Adrenal gland (tissue), 5 donors: ENCODE measurements at regions not wholly inside any gene's neighbourhood (a gene's known extent, or its start where the extent isn't known, plus 50 kb on each side); places are given as distances from the start of the nearest gene placed in this dataset.

Source experiments
- CTCF ChIP-seq, 6 experiments: fragments of 450-650 bp in 4 of 6; fragments of 200-600 bp in 2 of 6; sonication (generic) in 1 of 6; IDR thresholded peaks; 1 replicate in 5 of 6; 2 replicates in 1 of 6; pipeline versions ENCODE4 v1.5.1 to v1.8.0; 2016 to 2021; ENCODE audit warnings: antibody characterized with exemption in 6 of 6, mild to moderate bottlenecking in 2 of 6, moderate library complexity in 1 of 6
- POLR2A ChIP-seq, 2 donors: fragments of 450-650 bp; IDR thresholded peaks; one replicate each; pipeline ENCODE4 v1.6.1; 2017; ENCODE audit warnings: antibody characterized with exemption in 2 of 2, mild to moderate bottlenecking in 2 of 2, moderate library complexity in 1 of 2
- donor health status: DM: no; HTN: no; CAD: no.

DNA sequence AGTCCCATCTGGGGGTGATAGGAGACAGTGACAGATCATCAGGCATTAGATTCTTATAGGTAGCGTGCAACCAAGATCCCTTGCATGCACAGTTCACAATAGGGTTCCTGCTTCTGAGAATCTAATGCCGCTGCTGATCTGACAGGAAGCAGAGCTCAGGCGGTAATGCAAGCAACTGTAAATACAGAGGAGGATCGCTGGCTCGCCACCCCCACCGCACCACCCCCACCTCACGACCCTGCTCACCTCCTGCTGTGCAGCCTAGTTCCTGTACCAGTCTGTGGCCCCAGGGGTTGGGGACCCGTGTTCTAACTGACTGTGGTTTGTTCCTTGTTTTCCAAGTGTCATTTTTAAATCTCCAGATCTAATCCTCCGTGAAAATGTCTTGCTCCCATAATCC lies 89.0 kb upstream of the MAPK10 start:
- TF ChIP-seq CTCF (IDR thresholded peaks at IDR 0.05) = no peak
- TF ChIP-seq POLR2A (IDR thresholded peaks at IDR 0.05) = no peak
